GM18909 (cell line): ENCODE measurements at regions not wholly inside any gene's neighbourhood (a gene's known extent, or its start where the extent isn't known, plus 50 kb on each side); places are given as distances from the start of the nearest gene placed in this dataset.

ENCODE experiments used
- ATAC-seq: cut with Tn5 transposase; IDR thresholded peaks from one replicate; pipeline ENCODE4 v1.9.1; 2021; ENCODE audit warnings: mild to moderate bottlenecking; ENCODE audit not compliant: unreplicated experiment, poor library complexity

DNA sequence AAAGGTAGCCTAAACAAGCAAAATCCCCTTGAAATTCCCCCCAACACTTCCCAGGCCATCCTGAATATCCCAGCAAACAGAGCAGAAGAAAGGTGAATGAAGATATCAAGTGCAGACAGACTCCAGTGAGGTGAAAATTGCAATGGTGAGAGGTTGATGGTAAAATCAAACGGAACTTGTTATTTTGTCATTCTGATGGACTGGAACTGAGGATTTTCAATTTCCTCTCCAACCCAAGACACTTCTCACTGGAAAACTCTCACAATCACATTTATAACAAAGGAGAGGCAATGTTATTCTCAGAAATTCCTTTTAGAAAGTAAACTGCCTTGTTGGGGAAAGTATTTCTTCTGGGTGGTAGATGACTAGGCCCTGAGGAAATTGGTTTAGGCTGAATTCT lies 412.4 kb upstream of the C9orf72 start:
- no peak for ATAC-seq

DNA sequence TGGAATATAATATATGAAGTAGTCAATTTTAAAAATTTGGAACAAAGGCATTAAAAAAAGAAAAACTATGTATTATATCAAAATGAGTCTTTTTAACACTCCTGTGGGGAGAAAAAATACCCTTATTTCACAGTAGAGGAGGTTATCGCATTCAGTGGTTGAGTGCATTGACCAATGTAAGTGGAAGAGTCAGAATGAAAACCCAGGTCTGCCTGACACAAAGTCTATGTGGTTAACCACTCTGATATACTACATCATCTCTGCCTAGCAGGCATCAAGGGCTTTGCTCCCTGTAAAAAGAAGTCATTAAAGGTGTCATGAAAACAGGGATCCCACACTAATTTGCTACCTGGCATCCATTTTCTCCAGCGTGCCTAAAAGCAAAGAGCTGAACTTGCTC lies 417.2 kb upstream of the C9orf72 start:
- ATAC-seq: peak; percentile 69

DNA sequence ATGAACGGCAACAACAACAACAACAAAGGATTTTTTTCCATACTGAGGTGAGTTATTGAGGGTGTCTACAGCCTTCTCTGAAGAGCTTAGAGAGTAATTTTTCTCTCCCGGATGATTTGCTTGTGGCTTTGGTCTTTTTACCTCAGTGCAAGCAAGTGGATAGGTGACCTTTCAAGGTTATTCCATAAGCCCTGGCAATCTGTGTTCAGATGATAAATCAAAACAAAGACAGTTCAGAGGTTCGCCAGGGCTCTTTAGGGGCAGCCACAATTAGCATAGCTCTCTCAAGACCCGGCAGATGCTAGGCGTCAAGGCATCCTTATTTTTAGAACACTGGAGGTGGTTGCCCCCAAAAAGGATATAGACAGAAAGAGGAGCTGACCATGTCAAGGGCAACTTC lies 417.9 kb upstream of the C9orf72 start:
- ATAC-seq: no peak

DNA sequence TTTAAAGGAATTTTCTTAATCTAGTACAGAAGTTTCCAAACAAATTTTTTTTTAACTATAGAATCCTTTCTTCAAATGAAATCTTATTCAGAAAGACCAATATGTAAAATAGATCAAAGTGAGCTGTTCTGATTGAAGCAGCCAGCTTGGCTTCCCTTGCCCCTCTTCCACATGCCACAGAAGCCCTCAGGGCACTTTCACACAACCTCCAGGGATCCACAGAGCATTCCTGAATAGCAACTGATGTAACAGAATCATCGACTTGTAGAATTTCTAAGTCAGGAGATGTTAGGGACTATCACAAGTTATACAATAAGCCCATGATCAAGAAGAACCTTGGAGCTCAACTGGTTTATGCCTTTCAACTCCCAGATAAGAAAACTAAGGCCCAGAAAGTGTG lies 427.8 kb upstream of the C9orf72 start:
- no peak for ATAC-seq

DNA sequence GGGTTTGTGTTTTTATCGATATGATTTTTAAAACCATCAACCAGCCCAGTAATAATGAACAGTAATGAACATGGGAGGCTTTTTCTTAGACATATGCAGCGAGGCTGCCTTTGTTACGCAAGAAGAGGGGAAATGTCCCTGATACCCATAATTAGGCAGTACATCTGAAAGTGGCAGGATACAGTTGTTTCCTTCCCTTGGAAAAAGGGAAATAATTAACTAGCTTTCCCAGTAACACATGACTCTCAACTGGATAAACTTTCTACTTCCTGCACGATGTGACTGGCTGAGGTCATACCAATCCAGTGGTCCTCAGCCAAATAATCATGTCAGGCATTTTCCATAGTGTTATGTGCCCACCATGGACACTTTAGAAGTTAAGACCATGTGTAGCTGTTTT lies 431.6 kb upstream of the C9orf72 start:
- ATAC-seq: no peak

DNA sequence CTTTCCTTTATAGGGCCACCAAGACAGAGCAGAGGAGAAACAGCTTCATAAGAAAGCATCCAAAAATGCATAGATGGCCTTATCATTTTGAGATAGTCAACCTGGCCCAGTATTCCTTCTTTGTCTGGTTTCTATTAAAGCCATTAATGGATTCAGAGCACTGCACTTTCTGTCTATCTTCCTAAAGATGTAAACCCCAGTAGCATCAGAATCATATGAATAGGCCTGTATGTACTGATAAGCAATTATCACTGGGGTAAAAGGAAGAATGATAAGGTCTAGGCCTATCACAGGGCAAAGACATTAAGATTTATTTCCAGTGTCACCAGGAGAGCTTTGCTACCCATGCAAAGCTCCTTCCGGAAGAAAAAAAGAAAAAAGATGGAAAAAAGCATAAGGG lies 432.5 kb upstream of the C9orf72 start:
- ATAC-seq: no peak

DNA sequence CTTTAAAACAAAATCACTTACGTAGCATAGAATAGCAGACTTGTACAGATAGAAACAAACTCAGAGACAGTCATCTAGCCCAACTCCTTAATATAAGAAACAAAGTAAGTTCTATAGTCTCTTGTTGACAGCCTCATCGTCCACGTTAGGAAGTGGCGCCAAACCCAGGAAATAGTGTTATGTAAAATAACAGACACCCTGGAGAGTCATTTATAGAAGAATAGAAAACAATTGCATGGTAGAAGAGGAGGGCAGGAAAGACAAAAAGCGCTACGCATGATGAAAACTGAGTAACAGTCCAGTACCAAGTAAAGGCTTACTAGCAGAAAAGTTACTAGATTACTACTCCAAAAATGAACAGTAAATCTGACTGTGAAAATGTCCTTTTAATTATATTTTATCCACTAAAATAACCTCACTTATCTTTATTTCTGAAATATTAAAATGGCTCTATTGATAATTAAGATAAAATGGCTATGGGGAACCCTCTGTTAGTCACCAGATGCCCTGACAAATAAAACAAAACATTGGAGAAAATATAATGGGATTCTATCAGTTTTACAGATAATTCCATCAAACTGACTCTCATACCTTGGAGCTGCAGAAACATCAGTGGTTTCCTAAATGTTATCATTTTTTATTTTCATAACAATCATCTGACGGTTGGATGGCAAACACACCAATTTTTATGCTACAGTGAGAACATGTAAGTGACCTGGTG lies 434.0 kb upstream of the C9orf72 start:
- no peak for ATAC-seq

DNA sequence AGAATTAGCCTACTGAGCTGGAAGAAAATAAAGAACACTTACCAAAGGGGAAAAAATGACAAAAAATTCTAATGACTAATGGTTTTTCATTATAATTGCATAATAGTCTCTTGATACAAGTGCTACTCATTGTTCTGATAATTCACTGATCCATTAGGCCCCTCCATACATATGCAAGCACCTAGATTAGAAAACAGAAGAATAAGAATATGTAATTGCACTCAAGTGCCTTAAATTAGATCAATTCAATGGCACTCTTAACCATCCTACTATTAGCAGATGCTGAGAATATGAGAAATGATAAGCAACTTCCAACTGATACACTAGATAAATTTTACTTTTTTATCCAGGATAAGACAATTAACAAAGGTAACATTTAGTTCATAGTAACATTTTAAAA lies 440.9 kb upstream of the C9orf72 start:
- ATAC-seq: no peak

DNA sequence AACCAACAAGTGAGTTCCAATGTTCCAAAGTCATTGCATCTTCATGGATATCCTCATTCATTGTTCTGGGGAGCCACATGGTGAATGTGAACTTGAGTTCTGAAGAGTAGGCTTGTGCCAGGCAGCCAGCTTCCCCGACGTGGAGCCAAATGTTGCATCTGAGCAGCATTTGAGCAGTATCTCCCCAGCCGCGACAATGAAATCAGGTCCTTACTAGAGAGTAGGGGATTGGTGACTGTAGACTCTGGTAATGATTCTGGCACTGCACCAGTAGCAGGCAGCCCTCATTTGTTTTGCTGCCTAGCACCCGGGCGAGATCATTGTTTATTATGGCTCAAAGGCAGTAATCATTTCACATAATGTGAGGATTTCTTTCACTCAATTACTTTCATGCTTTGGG lies 451.4 kb upstream of the C9orf72 start:
- ATAC-seq: no peak

DNA sequence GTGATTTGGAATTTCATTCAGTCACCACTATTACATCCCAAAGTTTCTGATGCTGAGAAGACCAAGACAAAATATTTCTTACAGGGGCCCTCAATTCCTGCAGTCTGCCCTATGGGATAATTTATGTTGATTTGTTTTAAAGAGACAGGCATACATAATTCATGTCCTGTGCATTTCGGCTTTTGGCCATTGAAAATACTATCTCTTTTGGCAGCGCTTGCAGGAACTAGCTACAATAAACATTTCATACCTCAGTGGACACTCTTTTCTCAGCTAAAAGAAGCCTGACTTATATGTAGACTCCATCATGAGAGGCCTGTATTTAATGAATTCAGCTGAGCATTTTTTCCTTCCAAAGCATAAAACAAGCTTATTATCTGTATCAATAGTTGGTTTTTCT lies 451.9 kb upstream of the C9orf72 start:
- ATAC-seq: no peak

DNA sequence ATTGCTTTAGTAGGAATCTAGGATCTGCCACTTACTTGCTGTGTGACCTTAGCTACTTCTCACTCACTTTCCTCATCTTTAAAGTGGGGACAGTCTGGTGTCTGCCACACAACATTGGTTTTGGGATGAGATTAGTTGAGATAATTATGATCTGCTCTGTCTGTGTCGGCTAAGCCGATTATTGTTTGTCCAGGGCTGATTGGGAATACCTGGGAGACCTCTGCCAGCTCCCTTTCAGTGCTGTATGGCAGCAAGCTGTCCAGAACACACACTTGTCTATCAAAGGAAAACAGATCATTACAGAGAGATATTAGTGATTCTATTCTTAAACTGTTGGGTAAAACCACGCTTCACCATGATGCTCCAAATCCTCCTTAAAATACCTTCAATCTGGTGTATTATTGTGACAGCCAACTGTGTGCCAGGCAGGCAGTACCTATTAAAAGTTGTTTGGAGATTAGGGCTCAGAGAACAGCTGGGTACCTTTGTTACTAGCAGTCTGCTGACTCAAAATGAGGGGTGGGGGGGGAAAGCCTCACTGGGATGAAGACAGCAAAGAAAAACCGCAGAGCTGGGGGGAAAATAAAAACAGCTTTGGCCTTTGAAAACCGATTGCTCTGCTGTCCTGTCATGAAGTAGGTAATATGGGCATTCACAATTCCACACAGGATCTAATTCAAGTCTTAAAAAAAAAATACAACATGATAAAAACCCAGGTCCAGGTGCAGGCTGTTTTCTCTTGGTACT lies 458.4 kb upstream of the C9orf72 start:
- no peak for ATAC-seq

DNA sequence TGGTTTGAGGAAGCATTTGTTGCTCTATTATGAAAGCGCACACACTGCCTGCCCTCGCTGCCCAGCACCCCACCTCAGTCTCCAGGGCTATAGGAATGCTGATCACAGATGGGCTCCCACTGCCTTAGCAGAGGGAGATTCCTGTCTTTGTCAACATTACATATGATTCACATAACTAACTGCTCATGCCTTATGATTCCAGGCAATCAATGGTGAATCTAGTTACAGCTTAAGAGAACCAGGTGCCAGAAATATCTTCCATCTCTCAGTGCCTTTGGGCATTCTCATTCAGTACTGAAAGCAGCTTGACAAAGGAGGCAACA lies 458.9 kb upstream of the C9orf72 start:
- no peak for ATAC-seq

DNA sequence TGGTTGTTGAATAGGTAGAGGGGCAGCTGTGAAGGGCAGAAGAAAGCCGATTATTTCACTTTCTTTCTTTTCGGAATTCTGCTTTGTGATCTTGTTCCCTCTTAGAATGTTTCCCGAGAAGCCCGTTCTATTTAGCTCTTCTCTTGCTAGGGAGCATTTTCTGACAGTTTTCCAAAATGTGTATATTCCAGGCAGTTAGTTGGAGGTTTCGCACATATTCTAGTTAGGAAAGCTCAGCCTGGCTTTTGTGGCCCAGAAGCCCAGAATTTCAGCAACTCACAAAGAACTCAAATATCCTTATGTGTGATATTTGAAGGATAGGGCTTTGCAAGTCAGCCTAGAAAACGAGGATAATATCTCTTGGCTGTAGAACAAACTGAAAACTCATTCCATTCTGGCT lies 461.0 kb upstream of the C9orf72 start:
- ATAC-seq: no peak

DNA sequence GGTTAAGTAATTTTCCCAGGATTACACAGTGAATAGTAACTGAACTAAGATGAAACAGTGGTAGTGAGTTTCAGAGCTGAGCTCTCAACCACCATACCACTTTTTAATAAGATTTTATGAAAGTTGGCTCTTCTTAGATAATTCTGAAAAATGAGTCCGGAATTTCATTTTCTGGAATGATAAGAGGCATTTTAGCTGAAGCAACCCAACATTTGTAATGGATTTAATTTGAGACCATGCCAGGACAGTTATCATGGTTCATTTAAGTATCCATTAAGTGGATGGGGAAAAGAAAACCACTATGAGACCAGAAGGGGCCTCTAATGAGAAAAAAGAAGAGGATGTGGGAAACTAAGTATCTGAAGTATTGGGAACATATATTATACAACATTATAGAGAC lies 464.7 kb upstream of the C9orf72 start:
- ATAC-seq: no peak

DNA sequence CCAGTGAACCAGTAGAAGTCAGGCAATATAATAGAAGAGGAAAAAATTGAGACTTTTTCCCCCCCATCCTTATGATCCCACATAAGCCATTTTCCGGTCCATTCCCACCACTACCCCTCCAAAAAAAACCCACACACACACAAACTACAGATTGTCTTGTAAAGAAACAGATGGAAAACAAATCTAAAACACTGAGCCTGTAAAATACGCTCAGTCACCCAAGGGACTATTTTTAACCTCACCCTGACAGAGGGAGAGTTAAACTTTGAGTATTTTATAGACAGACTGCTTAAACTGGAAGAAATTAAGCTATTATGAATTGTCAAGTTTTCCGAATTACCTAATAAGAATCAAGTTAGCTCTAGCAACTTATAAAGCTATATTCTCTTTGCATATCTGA lies 471.8 kb upstream of the C9orf72 start:
- ATAC-seq: no peak

DNA sequence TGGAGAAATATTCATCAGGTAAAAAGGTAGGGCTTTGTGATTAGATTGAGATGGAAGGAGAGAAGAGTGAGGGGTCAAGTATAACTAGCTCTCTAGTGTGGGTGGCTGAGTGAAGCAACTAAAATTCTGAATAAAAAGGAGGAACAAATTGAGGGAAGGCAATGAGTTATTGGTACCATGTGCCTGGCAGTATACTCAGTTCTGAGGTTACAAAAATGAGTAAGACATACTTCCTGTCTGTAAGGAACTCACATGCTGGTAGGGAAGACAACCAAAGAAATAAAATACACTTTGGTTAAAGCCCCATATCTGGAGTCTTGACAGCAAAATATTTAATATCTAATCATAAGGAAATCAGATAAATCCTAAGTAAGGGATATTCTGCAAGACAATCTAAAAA lies 476.8 kb upstream of the C9orf72 start:
- ATAC-seq: no peak

DNA sequence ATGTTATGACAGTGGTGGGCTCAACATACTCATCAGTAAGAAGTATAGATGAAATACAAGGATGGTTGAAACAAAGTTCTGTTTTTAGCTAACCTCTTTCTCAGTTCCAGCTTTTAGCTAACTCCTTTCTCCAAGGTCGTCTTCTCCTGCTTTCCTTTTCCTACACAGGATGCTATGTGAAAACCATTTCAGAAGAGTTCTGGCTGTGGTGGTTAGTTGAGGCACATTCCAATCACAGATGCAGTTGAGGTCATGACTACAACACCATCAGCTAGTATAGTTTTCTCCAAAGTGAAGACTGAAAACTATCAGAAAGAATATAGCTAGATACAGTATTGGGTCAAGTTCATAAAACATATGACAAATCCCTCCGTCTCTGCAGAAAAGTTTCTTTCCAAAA lies 477.7 kb upstream of the C9orf72 start:
- ATAC-seq: no peak

DNA sequence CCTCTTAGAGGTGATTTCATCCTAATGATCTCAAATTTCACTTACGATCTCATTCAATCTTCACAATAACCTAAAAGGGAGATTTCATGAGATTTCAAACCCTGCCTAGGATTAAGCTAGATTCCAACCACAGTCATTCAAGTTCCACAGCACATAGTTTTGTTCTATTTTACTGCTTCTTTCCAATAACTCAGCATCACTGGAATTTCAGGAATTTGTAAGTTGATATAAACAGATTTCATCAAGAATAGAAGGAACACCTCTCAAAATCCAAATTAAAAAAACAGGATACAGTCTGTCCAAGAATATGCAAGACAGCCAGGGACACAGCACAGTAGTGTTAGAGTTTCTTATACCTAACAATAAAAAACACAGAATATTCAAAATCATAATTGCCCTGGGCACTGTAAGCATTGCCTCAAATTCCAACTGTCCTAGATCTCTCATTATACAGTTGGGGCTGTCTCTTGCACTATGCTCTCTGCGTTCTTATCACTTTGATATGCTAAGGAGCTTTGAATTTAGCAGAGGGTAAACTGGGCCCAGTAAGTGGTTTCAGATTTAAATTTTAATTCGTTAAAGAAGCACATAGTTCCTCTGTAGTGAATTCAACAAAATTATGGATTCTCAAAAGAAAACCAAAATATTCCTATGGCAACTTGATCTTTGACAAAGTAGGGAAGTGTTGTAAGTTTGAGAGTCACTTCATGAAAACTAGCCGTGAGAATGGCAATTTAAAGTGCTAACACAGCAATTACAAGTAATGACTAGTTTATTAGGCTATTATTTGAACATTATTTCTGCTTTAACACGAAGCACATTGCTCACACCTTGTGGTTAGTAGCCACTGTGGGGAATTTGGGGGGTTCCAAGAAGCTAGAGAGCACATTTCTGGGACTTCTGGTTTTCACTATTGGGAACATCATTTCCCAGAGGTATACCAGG lies 478.6 kb upstream of the C9orf72 start:
- ATAC-seq: no peak

DNA sequence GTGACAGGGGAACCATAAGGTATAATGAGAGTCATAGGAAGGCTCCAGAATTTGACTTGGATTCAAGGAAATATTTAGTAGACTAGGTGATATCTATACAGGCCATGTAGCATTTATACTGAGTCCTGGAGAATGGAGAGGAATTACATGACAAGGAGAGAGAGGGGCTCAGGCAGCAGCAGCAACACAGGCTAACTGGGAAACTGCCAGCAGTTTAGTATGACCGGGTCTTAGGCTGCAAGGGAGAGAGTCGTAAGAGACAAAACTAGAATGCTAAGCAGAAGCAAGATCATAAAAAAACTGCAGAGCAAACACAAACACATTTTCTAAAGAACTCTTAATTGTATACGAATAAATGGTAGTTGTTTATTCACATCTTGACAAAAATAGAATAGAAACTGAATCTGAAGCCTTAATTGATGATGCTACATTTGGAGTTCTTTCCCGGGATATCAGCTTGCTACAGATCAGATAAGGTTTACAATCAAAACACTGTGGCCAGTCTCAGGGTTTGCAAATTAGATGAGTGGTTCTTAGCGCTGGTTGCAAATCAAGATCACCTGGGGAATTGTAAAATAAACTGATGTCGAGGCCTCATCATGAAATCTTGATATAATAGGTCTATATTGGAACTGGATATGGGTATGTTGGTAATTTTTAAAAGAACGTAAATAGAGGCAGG lies 480.0 kb upstream of the C9orf72 start:
- ATAC-seq: no peak

DNA sequence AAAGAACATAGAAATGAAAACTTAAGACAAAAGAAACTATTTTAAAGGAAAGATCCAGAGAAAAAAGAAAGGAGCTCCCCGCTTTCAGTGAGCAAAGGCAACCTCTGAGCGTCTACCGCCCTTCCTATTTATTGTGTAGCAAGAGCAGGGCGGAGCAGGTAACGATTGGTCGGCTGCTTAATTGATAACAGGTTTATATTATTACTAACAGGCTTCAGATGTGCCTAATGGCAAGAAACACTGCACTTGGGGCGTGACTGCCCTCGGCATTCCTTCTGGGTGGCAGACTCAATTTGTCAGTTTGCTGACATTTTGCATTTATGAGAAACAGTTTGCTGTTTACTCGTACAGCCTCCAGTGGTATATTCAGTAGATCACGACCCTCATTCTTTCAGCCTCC lies 482.7 kb upstream of the C9orf72 start:
- ATAC-seq: no peak

DNA sequence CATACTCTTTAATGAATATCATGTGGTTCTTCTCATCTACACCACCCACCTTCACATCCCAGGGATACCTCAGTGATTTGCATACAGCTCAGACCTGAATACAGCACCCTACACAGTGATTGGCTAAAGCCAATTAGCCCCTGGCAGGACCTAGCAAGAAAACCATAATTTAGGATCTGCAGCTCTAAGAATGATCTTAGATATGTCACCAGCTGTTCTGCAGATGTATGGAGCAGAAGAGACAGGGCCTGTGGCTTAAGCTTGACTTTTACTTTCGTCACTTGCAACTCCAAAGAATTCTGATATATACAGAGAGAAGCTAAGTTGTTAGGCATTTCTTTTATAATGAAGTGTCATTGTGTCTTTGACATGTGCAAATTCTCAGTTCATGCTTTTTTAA lies 483.2 kb upstream of the C9orf72 start:
- no peak for ATAC-seq
